ENCODE measurements at regions not wholly inside any gene's neighbourhood (a gene's known extent, or its start where the extent isn't known, plus 50 kb on each side); places are given as distances from the start of the nearest gene placed in this dataset.

DNA sequence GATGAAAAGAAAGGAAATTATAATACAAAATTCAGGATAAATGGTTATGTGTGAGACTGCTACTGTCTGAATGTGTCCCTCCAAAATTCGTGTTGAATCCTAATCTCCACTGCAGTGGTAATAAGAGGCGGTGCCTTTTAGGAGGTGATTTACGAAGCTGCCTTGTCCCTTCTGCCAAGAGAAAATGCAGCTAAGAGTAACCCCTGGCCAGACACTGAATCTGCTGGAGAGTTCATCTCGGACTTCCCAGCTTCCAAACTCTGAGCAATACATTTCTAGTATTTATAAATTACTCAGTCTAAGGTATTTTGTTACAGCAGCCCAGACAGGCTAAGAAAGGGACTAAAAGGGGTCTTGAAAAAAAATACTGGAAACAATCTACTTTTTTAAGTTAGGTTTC, 152.6 kb downstream of the KLF12 start:
- TF ChIP-seq, protein P1, sequence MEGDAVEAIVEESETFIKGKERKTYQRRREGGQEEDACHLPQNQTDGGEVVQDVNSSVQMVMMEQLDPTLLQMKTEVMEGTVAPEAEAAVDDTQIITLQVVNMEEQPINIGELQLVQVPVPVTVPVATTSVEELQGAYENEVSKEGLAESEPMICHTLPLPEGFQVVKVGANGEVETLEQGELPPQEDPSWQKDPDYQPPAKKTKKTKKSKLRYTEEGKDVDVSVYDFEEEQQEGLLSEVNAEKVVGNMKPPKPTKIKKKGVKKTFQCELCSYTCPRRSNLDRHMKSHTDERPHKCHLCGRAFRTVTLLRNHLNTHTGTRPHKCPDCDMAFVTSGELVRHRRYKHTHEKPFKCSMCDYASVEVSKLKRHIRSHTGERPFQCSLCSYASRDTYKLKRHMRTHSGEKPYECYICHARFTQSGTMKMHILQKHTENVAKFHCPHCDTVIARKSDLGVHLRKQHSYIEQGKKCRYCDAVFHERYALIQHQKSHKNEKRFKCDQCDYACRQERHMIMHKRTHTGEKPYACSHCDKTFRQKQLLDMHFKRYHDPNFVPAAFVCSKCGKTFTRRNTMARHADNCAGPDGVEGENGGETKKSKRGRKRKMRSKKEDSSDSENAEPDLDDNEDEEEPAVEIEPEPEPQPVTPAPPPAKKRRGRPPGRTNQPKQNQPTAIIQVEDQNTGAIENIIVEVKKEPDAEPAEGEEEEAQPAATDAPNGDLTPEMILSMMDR (conservative IDR thresholded peaks at IDR 0.05; ENCODE audit: low read length): no peak
- TF ChIP-seq EZH2phosphoT487 (IDR thresholded peaks at IDR 0.05; ENCODE audit: borderline replicate concordance, low read depth, low read length): no peak
